Vagina (tissue), 2 donors: ENCODE measurements at regions not wholly inside any gene's neighbourhood (a gene's known extent, or its start where the extent isn't known, plus 50 kb on each side); places are given as distances from the start of the nearest gene placed in this dataset.

Experiments used
- DNase-seq, 2 donors: peaks; one replicate each; pipeline ENCODE4 v3.0.0-alpha.2; 2017; ENCODE audit errors: extremely low spot score in 2 of 2
- H3K27ac ChIP-seq: fragments of 200-600 bp; sonication (generic); one replicate; pipeline ENCODE4 v1.5.1; 2019
- H3K27me3 ChIP-seq: fragments of 200-600 bp; sonication (generic); one replicate; pipeline ENCODE4 v1.5.1; 2019
- H3K36me3 ChIP-seq, 2 donors: fragments of 200-600 bp; sonication (generic); one replicate each; pipeline ENCODE4 v1.5.1; 2017 to 2019
- H3K4me1 ChIP-seq: fragments of 200-600 bp; sonication (generic); one replicate; pipeline ENCODE4 v1.5.1; 2019
- H3K4me3 ChIP-seq, 2 donors: fragments of 200-600 bp; sonication (generic); 1 replicate in 1 of 2; 2 replicates in 1 of 2; pipeline ENCODE4 v1.5.1; 2016 to 2019
- H3K9me3 ChIP-seq: fragments of 200-600 bp; sonication (generic); one replicate; pipeline ENCODE4 v1.5.1; 2019
- CTCF ChIP-seq, 3 experiments: fragments of 450-650 bp in 2 of 3; fragments of 200-600 bp in 1 of 3; sonication (generic) in 1 of 3; IDR thresholded peaks; one replicate each; pipeline ENCODE4 v1.5.1; 2017 to 2019; ENCODE audit warnings: antibody characterized with exemption in 3 of 3, mild to moderate bottlenecking in 2 of 3, moderate library complexity in 2 of 3
- POLR2A ChIP-seq, 2 donors: fragments of 450-650 bp; IDR thresholded peaks; one replicate each; pipeline ENCODE4 v1.6.1; 2017; ENCODE audit warnings: antibody characterized with exemption in 2 of 2, mild to moderate bottlenecking in 2 of 2, moderate library complexity in 2 of 2
- POLR2AphosphoS5 ChIP-seq, 2 donors: sonication (generic); formaldehyde crosslinking; IDR thresholded peaks; one replicate each; pipeline ENCODE4 v1.9.0; 2017; ENCODE audit warnings: antibody characterized with exemption in 2 of 2, mild to moderate bottlenecking in 2 of 2, low read depth in 1 of 2; ENCODE audit not compliant: insufficient read depth in 1 of 2
- intact Hi-C: fragments of 100-400 bp; cut with DNase I; formaldehyde crosslinking; loops from one replicate; pipeline ENCODE4 v1.15.1; 2023

- no peak overlapping the region for H3K27ac ChIP-seq
- no peaks in the 10 kb centered on the region for H3K9me3 ChIP-seq
- H3K4me3 ChIP-seq = no peak overlapping the region
- TF ChIP-seq CTCF (IDR thresholded peaks at IDR 0.05) (no peak), POLR2A (IDR thresholded peaks at IDR 0.05) (no peak), POLR2AphosphoS5 (IDR thresholded peaks at IDR 0.05; ENCODE audit: insufficient read depth in 1 of 2, low read depth in 1 of 2) (no peak)
- no peaks in the 10 kb centered on the region for H3K36me3 ChIP-seq
- no peaks in the 10 kb centered on the region for H3K4me1 ChIP-seq
- DNase-seq = no peak
- intact Hi-C loops = no loop called here
- H3K27me3 ChIP-seq = no peaks in the 10 kb centered on the region
Observed at GRCh38 chr1:5725406-5725805, 266.8 kb downstream of the NPHP4 start.

- H3K36me3 ChIP-seq = no peaks in the 10 kb centered on the region
- H3K4me3 ChIP-seq = no peak overlapping the region
- no peaks in the 10 kb centered on the region for H3K27me3 ChIP-seq
- H3K4me1 ChIP-seq = no peaks in the 10 kb centered on the region
- intact Hi-C loops = no loop called here
- no peak overlapping the region for H3K27ac ChIP-seq
- TF ChIP-seq POLR2AphosphoS5 (IDR thresholded peaks at IDR 0.05; ENCODE audit: insufficient read depth in 1 of 2, low read depth in 1 of 2) (no peak), CTCF (IDR thresholded peaks at IDR 0.05) (no peak), POLR2A (IDR thresholded peaks at IDR 0.05) (no peak)
- no peak for DNase-seq
- no peaks in the 10 kb centered on the region for H3K9me3 ChIP-seq
Observed at GRCh38 chr1:5724847-5725246, 267.4 kb downstream of the NPHP4 start.

GRCh38 chr1:5722635-5723164 lies 269.5 kb downstream of the NPHP4 start:
- no peaks in the 10 kb centered on the region for H3K27me3 ChIP-seq
- no peaks in the 10 kb centered on the region for H3K9me3 ChIP-seq
- no peak for DNase-seq
- TF ChIP-seq POLR2A (IDR thresholded peaks at IDR 0.05) (no peak), POLR2AphosphoS5 (IDR thresholded peaks at IDR 0.05; ENCODE audit: insufficient read depth in 1 of 2, low read depth in 1 of 2) (no peak), CTCF (IDR thresholded peaks at IDR 0.05) (no peak)
- no peaks in the 10 kb centered on the region for H3K36me3 ChIP-seq
- H3K4me1 ChIP-seq = no peaks in the 10 kb centered on the region
- intact Hi-C loops = no loop called here
- no peak overlapping the region for H3K4me3 ChIP-seq
- H3K27ac ChIP-seq = no peak overlapping the region

GRCh38 chr1:5721634-5722215 lies 270.5 kb downstream of the NPHP4 start:
- Histone ChIP-seq H3K36me3 (no peaks in the 10 kb centered on the region), H3K27ac (no peak overlapping the region), H3K4me1 (no peaks in the 10 kb centered on the region), H3K27me3 (no peaks in the 10 kb centered on the region), H3K9me3 (no peaks in the 10 kb centered on the region), H3K4me3 (no peak overlapping the region)
- DNase-seq = no peak
- TF ChIP-seq CTCF (IDR thresholded peaks at IDR 0.05) (no peak), POLR2AphosphoS5 (IDR thresholded peaks at IDR 0.05; ENCODE audit: insufficient read depth in 1 of 2, low read depth in 1 of 2) (no peak), POLR2A (IDR thresholded peaks at IDR 0.05) (no peak)
- intact Hi-C loops = no loop called here

GRCh38 chr1:5720936-5721335 lies 271.3 kb downstream of the NPHP4 start:
- intact Hi-C loops = no loop called here
- H3K9me3 ChIP-seq = no peaks in the 10 kb centered on the region

More at GRCh38 chr1:5720936-5721335, 271.3 kb downstream of the NPHP4 start:
- H3K36me3 ChIP-seq = no peaks in the 10 kb centered on the region
- TF ChIP-seq CTCF (IDR thresholded peaks at IDR 0.05) (no peak), POLR2AphosphoS5 (IDR thresholded peaks at IDR 0.05; ENCODE audit: insufficient read depth in 1 of 2, low read depth in 1 of 2) (no peak), POLR2A (IDR thresholded peaks at IDR 0.05) (no peak)
- H3K27me3 ChIP-seq = no peaks in the 10 kb centered on the region
- no peak for DNase-seq
- H3K4me1 ChIP-seq = no peaks in the 10 kb centered on the region
- H3K4me3 ChIP-seq = no peak overlapping the region
- no peak overlapping the region for H3K27ac ChIP-seq
